Forelimb muscle (tissue), 1 donor: ENCODE measurements at regions not wholly inside any gene's neighbourhood (a gene's known extent, or its start where the extent isn't known, plus 50 kb on each side); places are given as distances from the start of the nearest gene placed in this dataset.

Experiments
- DNase-seq: peaks from one replicate; pipeline ENCODE4 v3.0.0-alpha.2; 2013; ENCODE audit warnings: low read depth

- DNase-seq = no peak
Measured at GRCh38 chr11:103661991-103662390, 374.4 kb upstream of the DDI1 start.

- DNase-seq = no peak
Measured at GRCh38 chr11:103662880-103663279, 373.6 kb upstream of the DDI1 start.

GRCh38 chr11:103668859-103669258 lies 367.6 kb upstream of the DDI1 start:
- no peak for DNase-seq

- no peak for DNase-seq
Measured at GRCh38 chr11:103671143-103671651, 365.2 kb upstream of the DDI1 start.

- no peak for DNase-seq
Measured at GRCh38 chr11:103673773-103674172, 362.7 kb upstream of the DDI1 start.

GRCh38 chr11:103676413-103676812 lies 360.0 kb upstream of the DDI1 start:
- DNase-seq = no peak

- no peak for DNase-seq
Measured at GRCh38 chr11:103680826-103681225, 355.6 kb upstream of the DDI1 start.

- DNase-seq = no peak
Measured at GRCh38 chr11:103681855-103682254, 354.6 kb upstream of the DDI1 start.

GRCh38 chr11:103682318-103683184 lies 353.9 kb upstream of the DDI1 start:
- peak; percentile 76 for DNase-seq

- DNase-seq = no peak
Measured at GRCh38 chr11:103683576-103683975, 352.9 kb upstream of the DDI1 start.

GRCh38 chr11:103688924-103689323 lies 347.5 kb upstream of the DDI1 start:
- DNase-seq = no peak

- DNase-seq = no peak
Measured at GRCh38 chr11:103690356-103690755, 346.1 kb upstream of the DDI1 start.

- DNase-seq = no peak
Measured at GRCh38 chr11:103696123-103696522, 340.3 kb upstream of the DDI1 start.

GRCh38 chr11:103699216-103699615 lies 337.2 kb upstream of the DDI1 start:
- DNase-seq = no peak

GRCh38 chr11:103699656-103700055 lies 336.8 kb upstream of the DDI1 start:
- no peak for DNase-seq

- no peak for DNase-seq
Measured at GRCh38 chr11:103700622-103701021, 335.8 kb upstream of the DDI1 start.

- DNase-seq = no peak
Measured at GRCh38 chr11:103703437-103703836, 333.0 kb upstream of the DDI1 start.

GRCh38 chr11:103703954-103704353 lies 332.5 kb upstream of the DDI1 start:
- DNase-seq = no peak

- DNase-seq = no peak
Measured at GRCh38 chr11:103705642-103706041, 330.8 kb upstream of the DDI1 start.

- DNase-seq = no peak
Measured at GRCh38 chr11:103709371-103709770, 327.1 kb upstream of the DDI1 start.

- DNase-seq = no peak
Measured at GRCh38 chr11:103714246-103714645, 322.2 kb upstream of the DDI1 start.

- no peak for DNase-seq
Measured at GRCh38 chr11:103716363-103716762, 320.1 kb upstream of the DDI1 start.

GRCh38 chr11:103727262-103727661 lies 309.2 kb upstream of the DDI1 start:
- DNase-seq = no peak

- DNase-seq = no peak
Measured at GRCh38 chr11:103729617-103730016, 306.8 kb upstream of the DDI1 start.
